ENCODE measurements at regions not wholly inside any gene's neighbourhood (a gene's known extent, or its start where the extent isn't known, plus 50 kb on each side); places are given as distances from the start of the nearest gene placed in this dataset.

DNA sequence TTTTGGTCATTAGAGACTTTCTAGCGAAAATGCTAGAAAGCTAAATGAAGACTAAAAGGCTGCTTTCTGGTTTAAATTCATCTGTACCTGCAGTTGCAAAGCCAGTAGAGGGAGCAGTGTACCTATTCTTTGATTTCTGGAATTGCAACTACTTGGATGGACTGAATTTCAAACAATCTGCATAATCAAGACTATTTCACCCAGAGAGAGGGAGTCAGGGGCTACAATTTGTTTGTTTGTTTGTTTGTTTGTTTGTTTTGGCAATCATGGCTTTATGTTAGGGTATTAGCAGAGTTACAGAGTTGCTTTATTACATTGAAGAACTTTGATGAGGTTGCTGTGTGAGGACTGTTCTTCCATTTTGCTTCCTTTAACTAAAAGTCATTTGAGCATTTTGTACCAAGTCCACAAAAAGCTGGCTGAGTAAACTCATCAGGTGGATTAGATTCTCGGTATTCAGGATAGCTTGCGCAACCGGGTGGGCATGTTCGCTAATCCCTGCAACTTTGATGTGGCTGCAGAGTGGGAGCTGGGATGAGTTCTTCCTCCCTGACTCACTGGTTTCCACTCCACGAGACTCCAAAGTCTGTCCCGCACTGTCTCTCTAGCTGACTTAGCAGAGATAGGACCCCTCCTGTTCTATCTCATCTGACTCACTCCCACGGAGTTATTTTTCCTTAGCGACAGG, 80.0 kb upstream of the TUT7 start:
- no peak overlapping the region for H3K9ac ChIP-seq (ENCODE audit: insufficient read depth, low read length, poor library complexity, severe bottlenecking)
- no peaks in the 10 kb centered on the region for H4K20me1 ChIP-seq (ENCODE audit: insufficient read depth, low read length)
- DNase-seq = peak; percentile 17 to 29 (median 25)
- H3K4me1 ChIP-seq (ENCODE audit: control insufficient read depth in 1 of 2, insufficient read depth in 2 of 2, low read length in 2 of 2) = no peaks in the 10 kb centered on the region
- intact Hi-C loops (cut with micrococcal nuclease) = loop anchor here (2.0 kb wide), 1 partner anchor 891 kb away; no protein-coding TSS in a partner anchor
- H3K27me3 ChIP-seq (ENCODE audit: control insufficient read depth in 2 of 2, insufficient read depth in 2 of 2, low read length in 2 of 2) = no peaks in the 10 kb centered on the region
- H3K9me3 ChIP-seq (replicated peaks in 1 of 2; ENCODE audit: control insufficient read depth in 1 of 2, insufficient read depth in 1 of 2, low read length in 2 of 2) = peaks cover 0 to 4% of the 10 kb centered on the region in 2 donors
- Mint-ChIP-seq H3K36me3 (no peaks in the 10 kb centered on the region), H3K9me3 (peaks cover 0 to 9% (median 8%) of the 10 kb centered on the region in 7 donors), H3K4me3 (no peak overlapping the region), H3K27ac (no peak overlapping the region), H3K27me3 (ENCODE audit: low read depth in 3 of 3) (peaks cover 0 to 3% (median 2%) of the 10 kb centered on the region in 3 donors), H3K4me1 (no peaks in the 10 kb centered on the region)
- 90% methylated on average over 4 of the region's 9 CpGs for WGBS (ENCODE audit: insufficient coverage)
- H3K4me2 ChIP-seq (replicated peaks; ENCODE audit: extremely low read depth, low read length, poor library complexity, severe bottlenecking) = no peak overlapping the region
- no peak overlapping the region for H3K4me3 ChIP-seq (replicated peaks in 1 of 3; ENCODE audit: low read depth in 2 of 3, low read length in 3 of 3)
- H3K36me3 ChIP-seq (replicated peaks in 1 of 2; ENCODE audit: control insufficient read depth in 1 of 2, insufficient read depth in 2 of 2, low read length in 2 of 2) = no peaks in the 10 kb centered on the region
- H3K79me2 ChIP-seq (ENCODE audit: insufficient read depth, low read length) = no peaks in the 10 kb centered on the region
- peak; percentile 71 for TF ChIP-seq CTCF (IDR thresholded peaks at IDR 0.05)
- H2AFZ ChIP-seq (ENCODE audit: insufficient read depth, low read depth, low read length, poor library complexity, severe bottlenecking) = no peak overlapping the region
- no peak overlapping the region for H3K27ac ChIP-seq (ENCODE audit: low read depth in 1 of 2, low read length in 2 of 2)

- intact Hi-C loops (cut with micrococcal nuclease) = no loop called here
- Mint-ChIP-seq H3K27ac (no peak overlapping the region), H3K27me3 (ENCODE audit: low read depth in 3 of 3) (peaks cover 2 to 15% (median 4%) of the 10 kb centered on the region in 3 donors), H3K4me3 (no peak overlapping the region), H3K36me3 (no peaks in the 10 kb centered on the region), H3K4me1 (no peaks in the 10 kb centered on the region), H3K9me3 (no peaks in the 10 kb centered on the region)
- Histone ChIP-seq H3K27ac (ENCODE audit: low read depth in 1 of 2, low read length in 2 of 2) (no peak overlapping the region), H3K27me3 (ENCODE audit: control insufficient read depth in 2 of 2, insufficient read depth in 2 of 2, low read length in 2 of 2) (no peaks in the 10 kb centered on the region), H3K79me2 (ENCODE audit: insufficient read depth, low read length) (no peaks in the 10 kb centered on the region), H3K36me3 (replicated peaks in 1 of 2; ENCODE audit: control insufficient read depth in 1 of 2, insufficient read depth in 2 of 2, low read length in 2 of 2) (no peaks in the 10 kb centered on the region), H3K4me3 (replicated peaks in 1 of 3; ENCODE audit: low read depth in 2 of 3, low read length in 3 of 3) (no peak overlapping the region), H3K9ac (ENCODE audit: insufficient read depth, low read length, poor library complexity, severe bottlenecking) (no peak overlapping the region), H3K9me3 (replicated peaks in 1 of 2; ENCODE audit: control insufficient read depth in 1 of 2, insufficient read depth in 1 of 2, low read length in 2 of 2) (no peaks in the 10 kb centered on the region), H3K4me1 (ENCODE audit: control insufficient read depth in 1 of 2, insufficient read depth in 2 of 2, low read length in 2 of 2) (no peaks in the 10 kb centered on the region), H3K4me2 (replicated peaks; ENCODE audit: extremely low read depth, low read length, poor library complexity, severe bottlenecking) (no peak overlapping the region), H4K20me1 (ENCODE audit: insufficient read depth, low read length) (no peaks in the 10 kb centered on the region), H2AFZ (ENCODE audit: insufficient read depth, low read depth, low read length, poor library complexity, severe bottlenecking) (no peak overlapping the region)
- no peak for TF ChIP-seq CTCF (IDR thresholded peaks at IDR 0.05)
- DNase-seq = no peak
- WGBS (ENCODE audit: insufficient coverage) = 66% methylated on average over 9 of the region's 10 CpGs
Measured at GRCh38 chr9:86424251-86424891, 70.2 kb upstream of the TUT7 start.

All from CD14-positive monocyte (primary cell).